ENCODE measurements at regions not wholly inside any gene's neighbourhood (a gene's known extent, or its start where the extent isn't known, plus 50 kb on each side); places are given as distances from the start of the nearest gene placed in this dataset.

DNA sequence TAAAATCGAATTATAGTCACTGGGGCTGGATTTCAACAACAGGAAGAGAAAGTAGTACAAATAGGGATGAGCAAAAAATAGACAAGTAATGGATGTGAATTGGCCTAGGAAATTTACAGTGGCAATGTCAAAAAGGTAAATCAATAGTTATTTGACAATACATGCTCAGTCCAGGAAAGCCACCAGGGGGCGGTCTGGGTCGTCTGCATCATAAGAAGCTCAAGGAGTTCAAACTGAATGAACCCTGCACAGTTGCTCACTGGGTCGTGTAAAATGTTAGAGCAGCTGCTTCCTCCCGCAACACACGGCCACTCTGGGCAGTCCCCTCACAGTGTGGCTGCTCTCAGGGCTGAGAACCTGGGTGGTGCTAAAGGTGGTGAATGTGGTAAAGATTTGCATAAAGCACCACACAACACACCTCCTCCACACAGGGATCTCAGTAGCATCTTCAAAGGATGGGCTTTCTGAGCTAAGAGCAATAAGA, 85.9 kb downstream of the ZNF280B start (continued):
- peak; percentile 60; the same call in 1 of the 2 replicates for TF ChIP-seq TFAP4 (CRISPR knock-in tag; IDR thresholded peaks at IDR 0.05; ENCODE audit: borderline replicate concordance)
- peak; percentile 45; the same call in 1 of the 2 replicates for TF ChIP-seq HCFC1 (IDR thresholded peaks at IDR 0.05; ENCODE audit: low read depth, low read length)
- TF ChIP-seq SAP30 (IDR thresholded peaks at IDR 0.05; ENCODE audit: borderline replicate concordance, insufficient read depth, low read depth, low read length, poor library complexity, severe bottlenecking) = no peak
- TF ChIP-seq KAT8 (IDR thresholded peaks at IDR 0.05; ENCODE audit: low read depth) = no peak
- TF ChIP-seq, protein P1, sequence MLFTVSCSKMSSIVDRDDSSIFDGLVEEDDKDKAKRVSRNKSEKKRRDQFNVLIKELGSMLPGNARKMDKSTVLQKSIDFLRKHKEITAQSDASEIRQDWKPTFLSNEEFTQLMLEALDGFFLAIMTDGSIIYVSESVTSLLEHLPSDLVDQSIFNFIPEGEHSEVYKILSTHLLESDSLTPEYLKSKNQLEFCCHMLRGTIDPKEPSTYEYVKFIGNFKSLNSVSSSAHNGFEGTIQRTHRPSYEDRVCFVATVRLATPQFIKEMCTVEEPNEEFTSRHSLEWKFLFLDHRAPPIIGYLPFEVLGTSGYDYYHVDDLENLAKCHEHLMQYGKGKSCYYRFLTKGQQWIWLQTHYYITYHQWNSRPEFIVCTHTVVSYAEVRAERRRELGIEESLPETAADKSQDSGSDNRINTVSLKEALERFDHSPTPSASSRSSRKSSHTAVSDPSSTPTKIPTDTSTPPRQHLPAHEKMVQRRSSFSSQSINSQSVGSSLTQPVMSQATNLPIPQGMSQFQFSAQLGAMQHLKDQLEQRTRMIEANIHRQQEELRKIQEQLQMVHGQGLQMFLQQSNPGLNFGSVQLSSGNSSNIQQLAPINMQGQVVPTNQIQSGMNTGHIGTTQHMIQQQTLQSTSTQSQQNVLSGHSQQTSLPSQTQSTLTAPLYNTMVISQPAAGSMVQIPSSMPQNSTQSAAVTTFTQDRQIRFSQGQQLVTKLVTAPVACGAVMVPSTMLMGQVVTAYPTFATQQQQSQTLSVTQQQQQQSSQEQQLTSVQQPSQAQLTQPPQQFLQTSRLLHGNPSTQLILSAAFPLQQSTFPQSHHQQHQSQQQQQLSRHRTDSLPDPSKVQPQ (CRISPR knock-in tag; IDR thresholded peaks at IDR 0.05; ENCODE audit: borderline replicate concordance) = no peak
- no peak for TF ChIP-seq ETV5 (CRISPR knock-in tag; IDR thresholded peaks at IDR 0.05; ENCODE audit: low read depth)
- peak; percentile 95 for TF ChIP-seq ZFPM2 (CRISPR knock-in tag; IDR thresholded peaks at IDR 0.05)
- TF ChIP-seq FOSL1 (tag; conservative IDR thresholded peaks at IDR 0.05) = no peak
- no peak for TF ChIP-seq ZNF311 (CRISPR knock-in tag; IDR thresholded peaks at IDR 0.05)
- TF ChIP-seq CREB1 (IDR thresholded peaks at IDR 0.05) = no peak
- TF ChIP-seq CREB1 (CRISPR knock-in tag; IDR thresholded peaks at IDR 0.05) = 0 out of 2 replicates have a peak, but pooled peaks have one; percentile 17
- no peak for TF ChIP-seq CGGBP1 (CRISPR knock-in tag; IDR thresholded peaks at IDR 0.05)
- TF ChIP-seq SPI1 (IDR thresholded peaks at IDR 0.05; ENCODE audit: borderline replicate concordance, low read depth, low read length) = no peak
- TF ChIP-seq DIDO1 (tag; IDR thresholded peaks at IDR 0.05; ENCODE audit: low read depth) = no peak
- TF ChIP-seq SNIP1 (IDR thresholded peaks at IDR 0.05; ENCODE audit: low read depth) = peak; percentile 56
- 0 out of 4 replicates have a peak, but pooled peaks of 1 of the 2 experiments have one; percentile 31 for TF ChIP-seq KDM4B (IDR thresholded peaks at IDR 0.05; ENCODE audit: borderline replicate concordance in 2 of 2, low read depth in 1 of 2)
- TF ChIP-seq ZNF3 (CRISPR knock-in tag; IDR thresholded peaks at IDR 0.05) = no peak
- TF ChIP-seq, protein P2, sequence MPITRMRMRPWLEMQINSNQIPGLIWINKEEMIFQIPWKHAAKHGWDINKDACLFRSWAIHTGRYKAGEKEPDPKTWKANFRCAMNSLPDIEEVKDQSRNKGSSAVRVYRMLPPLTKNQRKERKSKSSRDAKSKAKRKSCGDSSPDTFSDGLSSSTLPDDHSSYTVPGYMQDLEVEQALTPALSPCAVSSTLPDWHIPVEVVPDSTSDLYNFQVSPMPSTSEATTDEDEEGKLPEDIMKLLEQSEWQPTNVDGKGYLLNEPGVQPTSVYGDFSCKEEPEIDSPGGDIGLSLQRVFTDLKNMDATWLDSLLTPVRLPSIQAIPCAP (CRISPR knock-in tag; IDR thresholded peaks at IDR 0.05; ENCODE audit: borderline replicate concordance) = no peak
- no peak for TF ChIP-seq PBX2 (CRISPR knock-in tag; IDR thresholded peaks at IDR 0.05; ENCODE audit: low read depth)
- TF ChIP-seq PBX2 (tag; conservative IDR thresholded peaks at IDR 0.05; ENCODE audit: low read depth) = peak; percentile 80
- TF ChIP-seq CCAR2 (IDR thresholded peaks at IDR 0.05; ENCODE audit: low read depth, low read length) = no peak
- TF ChIP-seq YBX1 (IDR thresholded peaks at IDR 0.05) = no peak
- 0 out of 2 replicates have a peak, but pooled peaks have one; percentile 66 for TF ChIP-seq GTF2F1 (IDR thresholded peaks at IDR 0.05; ENCODE audit: low read depth, low read length)
